Lower leg skin (tissue), 3 donors: ENCODE measurements at regions not wholly inside any gene's neighbourhood (a gene's known extent, or its start where the extent isn't known, plus 50 kb on each side); places are given as distances from the start of the nearest gene placed in this dataset.

Source experiments
- POLR2A ChIP-seq, 2 donors: fragments of 450-650 bp; IDR thresholded peaks; one replicate each; pipeline ENCODE4 v1.6.1; 2016 to 2017; ENCODE audit warnings: antibody characterized with exemption in 2 of 2, mild to moderate bottlenecking in 1 of 2, moderate library complexity in 1 of 2
- TF ChIP-seq, protein P1 (sequence below), 3 donors: fragments of 450-650 bp; IDR thresholded peaks; one replicate each; pipeline ENCODE4 v1.5.1; 2016; ENCODE audit warnings: antibody characterized with exemption in 3 of 3, mild to moderate bottlenecking in 3 of 3, moderate library complexity in 2 of 3

DNA sequence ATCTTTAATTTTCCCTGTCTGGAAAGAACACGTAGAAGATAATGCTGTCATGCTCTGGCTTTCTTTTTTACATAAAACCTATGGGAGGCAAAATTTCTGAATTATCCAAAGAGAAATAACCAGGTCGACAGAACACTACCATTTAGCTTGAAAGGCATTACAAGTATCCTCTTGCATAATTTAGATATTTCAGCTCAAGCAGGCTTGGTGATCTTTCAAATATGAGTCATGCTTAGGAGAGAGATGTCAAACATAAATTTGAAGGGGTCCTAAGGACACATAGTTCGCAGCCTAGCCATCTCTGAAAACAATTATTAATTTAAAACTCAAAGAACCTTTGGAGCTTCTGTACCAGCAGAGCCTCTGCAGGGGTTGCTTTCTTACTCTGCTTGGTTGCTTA is 100.9 kb downstream of the FAS start:
- TF ChIP-seq POLR2A (IDR thresholded peaks at IDR 0.05) = no peak
- TF ChIP-seq, protein P1, sequence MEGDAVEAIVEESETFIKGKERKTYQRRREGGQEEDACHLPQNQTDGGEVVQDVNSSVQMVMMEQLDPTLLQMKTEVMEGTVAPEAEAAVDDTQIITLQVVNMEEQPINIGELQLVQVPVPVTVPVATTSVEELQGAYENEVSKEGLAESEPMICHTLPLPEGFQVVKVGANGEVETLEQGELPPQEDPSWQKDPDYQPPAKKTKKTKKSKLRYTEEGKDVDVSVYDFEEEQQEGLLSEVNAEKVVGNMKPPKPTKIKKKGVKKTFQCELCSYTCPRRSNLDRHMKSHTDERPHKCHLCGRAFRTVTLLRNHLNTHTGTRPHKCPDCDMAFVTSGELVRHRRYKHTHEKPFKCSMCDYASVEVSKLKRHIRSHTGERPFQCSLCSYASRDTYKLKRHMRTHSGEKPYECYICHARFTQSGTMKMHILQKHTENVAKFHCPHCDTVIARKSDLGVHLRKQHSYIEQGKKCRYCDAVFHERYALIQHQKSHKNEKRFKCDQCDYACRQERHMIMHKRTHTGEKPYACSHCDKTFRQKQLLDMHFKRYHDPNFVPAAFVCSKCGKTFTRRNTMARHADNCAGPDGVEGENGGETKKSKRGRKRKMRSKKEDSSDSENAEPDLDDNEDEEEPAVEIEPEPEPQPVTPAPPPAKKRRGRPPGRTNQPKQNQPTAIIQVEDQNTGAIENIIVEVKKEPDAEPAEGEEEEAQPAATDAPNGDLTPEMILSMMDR (IDR thresholded peaks at IDR 0.05) = no peak
